K562 (cell line): ENCODE measurements at regions not wholly inside any gene's neighbourhood (a gene's known extent, or its start where the extent isn't known, plus 50 kb on each side); places are given as distances from the start of the nearest gene placed in this dataset.
A peak's percentile ranks its signal among the peaks of the same experiment; 100 is the strongest.

ENCODE experiments used
- ATAC-seq: fragments of 200-7000 bp; cut with Tn5 transposase; 3 replicates; pipeline ENCODE4 v1.9.1; 2020; ENCODE audit warnings: moderate library complexity
- BruUV-seq: library from RNA; stranded (reverse); fragments of 400-500 nt; replicated peaks from 2 replicates; lab custom pipeline; 2021; lab: Mats Ljungman, UMichigan
- CTCF ChIA-PET: fragments of 300-600 bp; formaldehyde crosslinking; extraction: SDS; loops from one replicate; lab custom pipeline; 2021; ENCODE audit warnings: low intra/inter-chr PET ratio; lab: Yijun Ruan, JAX
- POLR2A ChIA-PET: fragments of 300-600, 350-650 bp; sonication (Branson Sonifier 250); formaldehyde crosslinking; extraction: SDS; loops from one replicate; lab custom pipeline; 2021; ENCODE audit warnings: antibody characterized with exemption, inconsistent platforms; lab: Yijun Ruan, JAX
- DNase-seq, 4 experiments: peaks; one replicate each; pipeline versions ENCODE4 v3.0.0 to v3.0.0-alpha.2; 2011 to 2018; ENCODE audit warnings: low spot score in 3 of 4, mixed read lengths in 3 of 4; ENCODE audit errors: extremely low read depth in 1 of 4
- FAIRE-seq: peaks from 2 replicates; lab custom pipeline; 2011; peaks lifted over from hg19 to GRCh38; lab: Jason Lieb, UNC
- H2AFZ ChIP-seq: 2 replicates; pipeline ENCODE4 v1.6.0; 2011; ENCODE audit warnings: low read depth, low read length, control low read depth, inconsistent platforms
- H3K27ac ChIP-seq: fragments of 200-600 bp; 3 replicates; pipeline ENCODE4 v1.8.0; 2011; ENCODE audit warnings: low read depth, mild to moderate bottlenecking, control low read depth, inconsistent platforms, low read length, moderate library complexity, mixed read lengths; ENCODE audit errors: extremely low read depth
- H3K27me3 ChIP-seq, 2 experiments: fragments of 300-600 bp in 1 of 2; 2 replicates in 1 of 2; 3 replicates in 1 of 2; pipeline versions ENCODE4 v1.6.0 to v1.8.0; 2011; ENCODE audit warnings: inconsistent platforms in 2 of 2, low read length in 2 of 2, mild to moderate bottlenecking in 1 of 2, mixed read lengths in 1 of 2, moderate library complexity in 1 of 2; ENCODE audit not compliant: control insufficient read depth in 2 of 2, insufficient read depth in 2 of 2
- H3K36me3 ChIP-seq: fragments of 300-600 bp; 3 replicates; pipeline ENCODE4 v1.8.0; 2011; ENCODE audit warnings: mild to moderate bottlenecking, low read length, inconsistent platforms; ENCODE audit not compliant: control insufficient read depth, insufficient read depth
- H3K4me1 ChIP-seq, 2 experiments: fragments of 200-600 bp in 1 of 2; replicated peaks in 1 of 2; 2 replicates in 1 of 2; 3 replicates in 1 of 2; pipeline versions ENCODE4 v1.5.1 to v1.8.0; 2011; ENCODE audit warnings: inconsistent platforms in 2 of 2, low read length in 2 of 2, mild to moderate bottlenecking in 1 of 2, mixed read lengths in 1 of 2, moderate library complexity in 1 of 2; ENCODE audit not compliant: control insufficient read depth in 2 of 2, insufficient read depth in 2 of 2
- H3K4me2 ChIP-seq: 2 replicates; pipeline ENCODE4 v1.6.1; 2011; ENCODE audit warnings: low read length, control low read depth, inconsistent platforms, mixed read lengths; ENCODE audit not compliant: insufficient read depth
- H3K4me3 ChIP-seq: fragments of 200-600 bp; sonication (generic), shearing (Covaris generic); 2 replicates; pipeline ENCODE4 v1.5.1; 2016; ENCODE audit warnings: control low read depth, inconsistent platforms
- H3K79me2 ChIP-seq: fragments of 200-600 bp; 3 replicates; pipeline ENCODE4 v1.8.0; 2011; ENCODE audit warnings: low read length, inconsistent platforms; ENCODE audit not compliant: control insufficient read depth, insufficient read depth
- H3K9ac ChIP-seq, 2 experiments: 2 replicates each; pipeline versions ENCODE4 v1.6.0 to v1.6.1; 2011; ENCODE audit warnings: low read depth in 2 of 2, low read length in 2 of 2, control low read depth in 1 of 2, inconsistent platforms in 1 of 2, mild to moderate bottlenecking in 1 of 2, mixed read lengths in 1 of 2; ENCODE audit not compliant: insufficient read depth in 1 of 2
- H3K9me1 ChIP-seq: one replicate; pipeline ENCODE4 v1.6.0; 2011; ENCODE audit warnings: inconsistent platforms, mild to moderate bottlenecking, low read length, moderate library complexity; ENCODE audit not compliant: control insufficient read depth, insufficient read depth
- H3K9me3 ChIP-seq: replicated peaks from 2 replicates; pipeline ENCODE4 v1.5.1; 2011; ENCODE audit warnings: low read depth, low read length, inconsistent platforms; ENCODE audit not compliant: control insufficient read depth, insufficient read depth
- H4K20me1 ChIP-seq: replicated peaks from 2 replicates; pipeline ENCODE4 v1.6.1; 2011; ENCODE audit warnings: low read length, inconsistent platforms, mixed read lengths; ENCODE audit not compliant: control insufficient read depth, insufficient read depth
- ADNP ChIP-seq: fragments of 200-800 bp; sonication (Bioruptor generic); IDR thresholded peaks from 2 replicates; pipeline ENCODE4 v1.6.1; 2016; ENCODE audit warnings: missing genetic modification characterization, missing compliant biosample characterization
- BHLHE40 ChIP-seq: IDR thresholded peaks from 2 replicates; pipeline ENCODE4 v1.6.1; 2011; ENCODE audit warnings: low read length, improper control_type of control experiment
- HNRNPUL1 ChIP-seq: fragments of 200-400 bp; formaldehyde crosslinking; IDR thresholded peaks from 2 replicates; pipeline ENCODE4 v1.6.1; 2017; ENCODE audit warnings: low read length
- KAT8 ChIP-seq: fragments of 450-650 bp; IDR thresholded peaks from 2 replicates; pipeline ENCODE4 v1.6.1; 2016; ENCODE audit warnings: low read depth, mild to moderate bottlenecking
- LARP7 ChIP-seq: fragments of 450-650 bp; IDR thresholded peaks from 2 replicates; pipeline ENCODE4 v1.6.1; 2016
- MAFG ChIP-seq: fragments of 450-650 bp; conservative IDR thresholded peaks from 2 replicates; pipeline ENCODE4 v1.6.1; 2016; ENCODE audit warnings: missing genetic modification characterization, missing compliant biosample characterization
- MED1 ChIP-seq: sonication (generic); formaldehyde crosslinking; IDR thresholded peaks from 2 replicates; pipeline ENCODE4 v1.8.1; 2023; ENCODE audit warnings: missing genetic modification reagents, borderline replicate concordance
- MTA1 ChIP-seq: fragments of 450-650 bp; IDR thresholded peaks from 2 replicates; pipeline ENCODE4 v1.6.1; 2017; ENCODE audit warnings: borderline replicate concordance
- MYC ChIP-seq, 2 experiments: fragments of 250-450 bp in 1 of 2; sonication (Bioruptor Pico) in 1 of 2; IDR thresholded peaks; 2 replicates each; pipeline versions ENCODE4 v1.5.1 to v1.6.1; 2012 to 2021; ENCODE audit warnings: low read depth in 2 of 2, borderline replicate concordance in 1 of 2, improper control_type of control experiment in 1 of 2, low read length in 1 of 2, mild to moderate bottlenecking in 1 of 2, moderate library complexity in 1 of 2
- PTTG1 ChIP-seq: fragments of 450-650 bp; IDR thresholded peaks from 2 replicates; pipeline ENCODE4 v1.6.1; 2016; ENCODE audit warnings: low read depth, mild to moderate bottlenecking, missing genetic modification characterization, missing compliant biosample characterization
- SMARCA5 ChIP-seq: fragments of 450-650 bp; IDR thresholded peaks from 2 replicates; pipeline ENCODE4 v1.6.1; 2016
- TCF7 ChIP-seq: sonication (generic); IDR thresholded peaks from 2 replicates; pipeline ENCODE4 v1.6.1; 2016; ENCODE audit warnings: antibody characterized with exemption, borderline replicate concordance
- whole genome bisulfite sequencing: fragments of 100-300 bp; shearing (Covaris generic); methylation state at CpG from one replicate; pipeline ENCODE4 v1.1.6; 2016; ENCODE audit warnings: low coverage, mixed read lengths; ENCODE audit not compliant: insufficient coverage; ENCODE audit errors: missing lambda C conversion rate; 5-methylcytosine and 5-hydroxymethylcytosine counted together
- in situ Hi-C: fragments of 300-500 bp; cut with MboI; formaldehyde crosslinking; loops from 4 replicates; pipeline ENCODE4 v1.15.0; 2018; ENCODE audit warnings: inconsistent platforms, mixed read lengths
- intact Hi-C: fragments of 100-400 bp; cut with micrococcal nuclease; formaldehyde crosslinking; loops from 2 replicates; pipeline ENCODE4 v1.14.2; 2022

DNA sequence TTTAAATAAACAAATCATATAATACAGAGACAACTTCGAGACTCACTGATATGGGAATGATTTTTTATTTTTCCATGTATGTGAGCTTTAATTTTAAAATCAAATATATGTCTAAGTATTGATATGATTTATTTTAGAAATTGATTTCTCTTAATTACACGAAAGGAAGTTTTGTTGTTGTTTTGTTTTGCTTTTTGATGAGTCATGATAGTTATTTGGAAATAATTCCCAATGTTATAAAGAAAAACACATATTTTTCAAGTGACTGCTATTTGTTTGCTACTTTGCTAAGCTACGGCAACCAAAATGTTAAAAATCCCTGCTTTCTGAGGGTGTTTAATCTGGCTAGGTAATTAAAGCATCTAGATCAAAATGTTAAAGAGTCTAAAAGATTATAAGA lies 2139.4 kb upstream of the TENM3 start:
- Histone ChIP-seq H3K9ac (no peak overlapping the region), H3K9me1 (no peaks in the 10 kb centered on the region), H2AFZ (no peak overlapping the region), H3K9me3 (no peaks in the 10 kb centered on the region), H3K4me2 (no peak overlapping the region), H3K4me1 (no peaks in the 10 kb centered on the region), H3K27me3 (no peaks in the 10 kb centered on the region), H3K36me3 (no peaks in the 10 kb centered on the region), H3K4me3 (no peak overlapping the region), H3K79me2 (no peaks in the 10 kb centered on the region), H3K27ac (no peak overlapping the region), H4K20me1 (no peaks in the 10 kb centered on the region)
- ATAC-seq (no peak), FAIRE-seq (no peak), DNase-seq (no peak)
- no TSS peak for BruUV-seq
- WGBS, result 2% methylated on average over 3 of the region's 3 CpGs
- ChIA-PET POLR2A (no interaction called here), CTCF (no interaction called here)
- intact Hi-C loops (no loop called here), in situ Hi-C loops (no loop called here)
- 0 out of 2 replicates have a peak, but pooled peaks have one; percentile 18 for TF ChIP-seq MAFG
- no peak for TF ChIP-seq SMARCA5

DNA sequence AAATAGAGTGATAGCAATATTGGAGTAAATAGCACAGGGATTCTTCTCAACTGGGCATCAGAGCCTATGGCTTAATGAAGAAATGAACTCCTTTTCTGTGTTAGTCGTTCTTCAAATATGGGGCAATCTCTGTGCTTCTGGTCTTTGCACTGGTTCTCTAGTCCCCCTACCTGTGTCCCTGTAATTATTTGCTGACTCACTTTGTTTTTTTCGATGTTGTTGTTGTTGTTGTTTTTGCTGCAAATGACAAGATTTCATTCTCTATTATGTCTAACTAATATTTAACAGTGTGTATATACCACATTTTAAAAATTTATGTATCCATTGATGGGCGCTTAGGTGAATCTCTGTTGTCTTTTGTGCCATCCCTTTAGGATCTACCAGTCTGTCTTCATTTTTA lies 2137.8 kb upstream of the TENM3 start:
- Histone ChIP-seq H2AFZ (no peak overlapping the region), H3K4me3 (no peak overlapping the region), H3K9me3 (no peaks in the 10 kb centered on the region), H3K27ac (no peak overlapping the region), H4K20me1 (no peaks in the 10 kb centered on the region), H3K9ac (no peak overlapping the region), H3K79me2 (no peaks in the 10 kb centered on the region), H3K36me3 (no peaks in the 10 kb centered on the region), H3K4me1 (no peaks in the 10 kb centered on the region), H3K9me1 (no peaks in the 10 kb centered on the region), H3K4me2 (no peak overlapping the region)
- no peak for ATAC-seq
- 0% methylated on average over 3 of the region's 3 CpGs for WGBS
- ChIA-PET POLR2A (no interaction called here), CTCF (no interaction called here)
- intact Hi-C loops, result no loop called here
- no TSS peak for BruUV-seq
- in situ Hi-C loops, result no loop called here
- no peak for FAIRE-seq
- no peak for DNase-seq
- TF ChIP-seq HNRNPUL1 (no peak), TCF7 (no peak), KAT8 (no peak), PTTG1 (tag) (no peak), ADNP (tag) (no peak), LARP7 (no peak), MTA1 (no peak), MYC (IDR thresholded peaks at IDR 0.05; ENCODE audit: low read depth, low read length) (no peak), MYC (CRISPR knock-in tag; IDR thresholded peaks at IDR 0.05; ENCODE audit: borderline replicate concordance, low read depth) (no peak), MED1 (CRISPR knock-in tag) (no peak), BHLHE40 (no peak)
- TF ChIP-seq, all 486 proteins: peak for 0
- H3K27me3 ChIP-seq, result no peaks in the 10 kb centered on the region
